K562 (cell line): ENCODE measurements at regions not wholly inside any gene's neighbourhood (a gene's known extent, or its start where the extent isn't known, plus 50 kb on each side); places are given as distances from the start of the nearest gene placed in this dataset.

Experiments
- CSDE1 ChIP-seq, 2 experiments: fragments of 450-650 bp; IDR thresholded peaks; 2 replicates each; pipeline ENCODE4 v1.6.1; 2016; ENCODE audit warnings: mild to moderate bottlenecking in 1 of 2
- DPF2 ChIP-seq: fragments of 450-650 bp; IDR thresholded peaks from 2 replicates; pipeline ENCODE4 v1.6.1; 2016
- GTF2F1 ChIP-seq: IDR thresholded peaks from 2 replicates; pipeline ENCODE4 v1.6.1; 2011; ENCODE audit warnings: low read depth, low read length, improper control_type of control experiment
- HDAC1 ChIP-seq, 2 experiments: fragments of 450-650 bp; IDR thresholded peaks; 2 replicates each; pipeline ENCODE4 v1.6.1; 2016 to 2017; ENCODE audit warnings: inconsistent platforms in 1 of 2, mild to moderate bottlenecking in 1 of 2, moderate library complexity in 1 of 2
- HNRNPUL1 ChIP-seq: fragments of 200-400 bp; formaldehyde crosslinking; IDR thresholded peaks from 2 replicates; pipeline ENCODE4 v1.6.1; 2017; ENCODE audit warnings: low read length
- KDM2B ChIP-seq: fragments of 250-450 bp; sonication (Bioruptor Pico); IDR thresholded peaks from 2 replicates; pipeline ENCODE4 v1.8.0; 2021; ENCODE audit warnings: mild to moderate bottlenecking, moderate library complexity
- MEF2D ChIP-seq: conservative IDR thresholded peaks from 2 replicates; pipeline ENCODE4 v1.6.1; 2016; ENCODE audit warnings: low read depth, missing genetic modification characterization, missing compliant biosample characterization
- MTA3 ChIP-seq: fragments of 450-650 bp; formaldehyde crosslinking; IDR thresholded peaks from 2 replicates; pipeline ENCODE4 v1.6.1; 2017; ENCODE audit warnings: mild to moderate bottlenecking, borderline replicate concordance
- MXI1 ChIP-seq: IDR thresholded peaks from 2 replicates; pipeline ENCODE4 v1.6.1; 2011; ENCODE audit warnings: low read depth, mild to moderate bottlenecking, improper control_type of control experiment, low read length
- NFRKB ChIP-seq: fragments of 450-650 bp; IDR thresholded peaks from 2 replicates; pipeline ENCODE4 v1.6.1; 2016; ENCODE audit warnings: low read depth
- NR1H2 ChIP-seq: sonication (generic); formaldehyde crosslinking; IDR thresholded peaks from 2 replicates; pipeline ENCODE4 v1.4.0; 2020; ENCODE audit warnings: mild to moderate bottlenecking, missing genetic modification reagents
- POLR2AphosphoS5 ChIP-seq: IDR thresholded peaks from 2 replicates; pipeline ENCODE4 v1.6.1; 2011; ENCODE audit warnings: mild to moderate bottlenecking, low read depth, low read length, moderate library complexity; ENCODE audit not compliant: control insufficient read depth, insufficient read depth
- PTRF ChIP-seq: fragments of 450-650 bp; IDR thresholded peaks from 2 replicates; pipeline ENCODE4 v1.6.1; 2016; ENCODE audit warnings: mild to moderate bottlenecking, missing genetic modification characterization, missing compliant biosample characterization
- RAD21 ChIP-seq, 2 experiments: fragments of 250-450 bp in 1 of 2; fragments of 450-650 bp in 1 of 2; sonication (Bioruptor Pico) in 1 of 2; formaldehyde crosslinking in 1 of 2; IDR thresholded peaks in 1 of 2; conservative IDR thresholded peaks in 1 of 2; 2 replicates each; pipeline versions ENCODE4 v1.4.0 to v1.8.0; 2020 to 2022; ENCODE audit warnings: mild to moderate bottlenecking in 2 of 2, moderate library complexity in 1 of 2
- RBFOX2 ChIP-seq: fragments of 200-400 bp; formaldehyde crosslinking; IDR thresholded peaks from 2 replicates; pipeline ENCODE4 v1.6.1; 2017; ENCODE audit warnings: low read depth, mild to moderate bottlenecking, low read length, moderate library complexity
- RNF2 ChIP-seq: sonication (generic); IDR thresholded peaks from 2 replicates; pipeline ENCODE4 v1.6.1; 2016
- RUNX1 ChIP-seq: sonication (generic); IDR thresholded peaks from 2 replicates; pipeline ENCODE4 v1.6.1; 2016; ENCODE audit warnings: antibody characterized with exemption, low read depth
- SUPT5H ChIP-seq: fragments of 450-650 bp; IDR thresholded peaks from 2 replicates; pipeline ENCODE4 v1.6.1; 2016
- ZSCAN29 ChIP-seq: fragments of 450-650 bp; IDR thresholded peaks from 2 replicates; pipeline ENCODE4 v1.6.1; 2017
- TF ChIP-seq, protein P1 (sequence below): fragments of 200-800 bp; sonication (Bioruptor generic); IDR thresholded peaks from 2 replicates; pipeline ENCODE4 v1.6.1; 2016; ENCODE audit warnings: missing genetic modification characterization, missing compliant biosample characterization
- TF ChIP-seq, protein P2 (sequence below): fragments of 450-650 bp; IDR thresholded peaks from one replicate; pipeline ENCODE4 v1.6.1; 2018; ENCODE audit warnings: mild to moderate bottlenecking, moderate library complexity; ENCODE audit not compliant: partially characterized antibody
- TF ChIP-seq, protein P3 (sequence below): sonication (generic); formaldehyde crosslinking; IDR thresholded peaks from 2 replicates; pipeline ENCODE4 v1.8.0; 2022; ENCODE audit warnings: missing genetic modification reagents, mild to moderate bottlenecking, moderate library complexity, borderline replicate concordance

DNA sequence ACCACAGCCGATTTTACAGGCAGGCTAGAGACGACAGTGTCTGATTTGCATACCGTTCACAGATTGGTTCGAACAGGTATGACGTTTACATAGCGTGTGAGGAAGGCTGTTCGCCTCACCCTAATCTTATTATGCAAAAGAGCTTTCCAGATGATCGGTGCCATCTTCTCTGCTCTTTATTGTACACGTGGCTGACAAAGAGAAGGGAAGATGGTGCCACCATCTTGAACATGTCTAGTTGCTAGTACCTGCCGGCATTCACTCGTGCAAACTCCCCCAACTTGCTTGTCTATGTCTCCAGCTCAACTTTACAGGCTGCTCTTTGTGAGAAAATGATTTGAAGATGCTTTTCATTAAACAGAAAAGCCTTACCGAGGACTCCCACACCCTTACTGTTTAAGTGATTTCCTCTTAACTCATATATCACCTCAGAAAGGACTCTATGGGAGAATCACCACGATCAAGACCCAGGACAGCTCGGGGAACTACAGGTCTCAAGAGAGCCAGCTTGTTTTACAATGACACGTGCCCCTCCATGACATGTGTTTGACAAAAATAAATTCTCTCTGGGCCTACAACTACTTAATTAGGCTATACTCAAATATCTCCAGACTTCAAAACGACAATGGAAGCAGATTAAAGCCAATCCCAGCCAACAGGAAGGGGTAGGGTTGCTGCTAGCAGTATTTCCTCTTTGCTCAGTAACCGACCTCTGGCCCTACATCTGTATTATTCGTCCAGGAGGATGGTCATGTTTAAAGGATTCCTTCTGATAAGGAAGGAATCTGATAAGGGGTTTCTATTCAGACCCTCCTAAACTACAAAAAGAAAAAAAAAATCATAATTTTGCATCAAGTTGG is 480.6 kb downstream of the TMEM114 start (continued):
- TF ChIP-seq, protein P1, sequence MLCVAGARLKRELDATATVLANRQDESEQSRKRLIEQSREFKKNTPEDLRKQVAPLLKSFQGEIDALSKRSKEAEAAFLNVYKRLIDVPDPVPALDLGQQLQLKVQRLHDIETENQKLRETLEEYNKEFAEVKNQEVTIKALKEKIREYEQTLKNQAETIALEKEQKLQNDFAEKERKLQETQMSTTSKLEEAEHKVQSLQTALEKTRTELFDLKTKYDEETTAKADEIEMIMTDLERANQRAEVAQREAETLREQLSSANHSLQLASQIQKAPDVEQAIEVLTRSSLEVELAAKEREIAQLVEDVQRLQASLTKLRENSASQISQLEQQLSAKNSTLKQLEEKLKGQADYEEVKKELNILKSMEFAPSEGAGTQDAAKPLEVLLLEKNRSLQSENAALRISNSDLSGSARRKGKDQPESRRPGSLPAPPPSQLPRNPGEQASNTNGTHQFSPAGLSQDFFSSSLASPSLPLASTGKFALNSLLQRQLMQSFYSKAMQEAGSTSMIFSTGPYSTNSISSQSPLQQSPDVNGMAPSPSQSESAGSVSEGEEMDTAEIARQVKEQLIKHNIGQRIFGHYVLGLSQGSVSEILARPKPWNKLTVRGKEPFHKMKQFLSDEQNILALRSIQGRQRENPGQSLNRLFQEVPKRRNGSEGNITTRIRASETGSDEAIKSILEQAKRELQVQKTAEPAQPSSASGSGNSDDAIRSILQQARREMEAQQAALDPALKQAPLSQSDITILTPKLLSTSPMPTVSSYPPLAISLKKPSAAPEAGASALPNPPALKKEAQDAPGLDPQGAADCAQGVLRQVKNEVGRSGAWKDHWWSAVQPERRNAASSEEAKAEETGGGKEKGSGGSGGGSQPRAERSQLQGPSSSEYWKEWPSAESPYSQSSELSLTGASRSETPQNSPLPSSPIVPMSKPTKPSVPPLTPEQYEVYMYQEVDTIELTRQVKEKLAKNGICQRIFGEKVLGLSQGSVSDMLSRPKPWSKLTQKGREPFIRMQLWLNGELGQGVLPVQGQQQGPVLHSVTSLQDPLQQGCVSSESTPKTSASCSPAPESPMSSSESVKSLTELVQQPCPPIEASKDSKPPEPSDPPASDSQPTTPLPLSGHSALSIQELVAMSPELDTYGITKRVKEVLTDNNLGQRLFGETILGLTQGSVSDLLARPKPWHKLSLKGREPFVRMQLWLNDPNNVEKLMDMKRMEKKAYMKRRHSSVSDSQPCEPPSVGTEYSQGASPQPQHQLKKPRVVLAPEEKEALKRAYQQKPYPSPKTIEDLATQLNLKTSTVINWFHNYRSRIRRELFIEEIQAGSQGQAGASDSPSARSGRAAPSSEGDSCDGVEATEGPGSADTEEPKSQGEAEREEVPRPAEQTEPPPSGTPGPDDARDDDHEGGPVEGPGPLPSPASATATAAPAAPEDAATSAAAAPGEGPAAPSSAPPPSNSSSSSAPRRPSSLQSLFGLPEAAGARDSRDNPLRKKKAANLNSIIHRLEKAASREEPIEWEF, result peak; percentile 71; the same call in 1 of the 2 replicates
- TF ChIP-seq RUNX1 (no peak), DPF2 (peak; percentile 49; the same call in 1 of the 2 replicates), PTRF (tag) (peak; percentile 48; the same call in 1 of the 2 replicates), RNF2 (peak; percentile 40; the same call in 1 of the 2 replicates), MXI1 (peak; percentile 66; the same call in 1 of the 2 replicates), SUPT5H (0 out of 2 replicates have a peak, but pooled peaks have one; percentile 78), HNRNPUL1 (no peak), KDM2B (CRISPR knock-in tag) (no peak), MEF2D (tag) (peak; percentile 44; the same call in 1 of the 2 replicates), POLR2AphosphoS5 (peak; percentile 87), CSDE1 (IDR thresholded peaks at IDR 0.05) (peak in 1 of 2 experiments; percentile 52; a peak in 1 of 4 replicates), NFRKB (peak; percentile 99), RBFOX2 (peak; percentile 76), NR1H2 (no peak), GTF2F1 (peak; percentile 92), ZSCAN29 (no peak), MTA3 (peak; percentile 83), HDAC1 (IDR thresholded peaks at IDR 0.05) (peak in 1 of 2 experiments; percentile 39; a peak in 1 of 4 replicates), RAD21 (CRISPR knock-in tag; conservative IDR thresholded peaks at IDR 0.05 in 1 of 2, IDR thresholded peaks at IDR 0.05 in 1 of 2) (no peak)
- TF ChIP-seq, protein P2, sequence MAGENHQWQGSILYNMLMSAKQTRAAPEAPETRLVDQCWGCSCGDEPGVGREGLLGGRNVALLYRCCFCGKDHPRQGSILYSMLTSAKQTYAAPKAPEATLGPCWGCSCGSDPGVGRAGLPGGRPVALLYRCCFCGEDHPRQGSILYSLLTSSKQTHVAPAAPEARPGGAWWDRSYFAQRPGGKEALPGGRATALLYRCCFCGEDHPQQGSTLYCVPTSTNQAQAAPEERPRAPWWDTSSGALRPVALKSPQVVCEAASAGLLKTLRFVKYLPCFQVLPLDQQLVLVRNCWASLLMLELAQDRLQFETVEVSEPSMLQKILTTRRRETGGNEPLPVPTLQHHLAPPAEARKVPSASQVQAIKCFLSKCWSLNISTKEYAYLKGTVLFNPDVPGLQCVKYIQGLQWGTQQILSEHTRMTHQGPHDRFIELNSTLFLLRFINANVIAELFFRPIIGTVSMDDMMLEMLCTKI, result no peak
- TF ChIP-seq, protein P3, sequence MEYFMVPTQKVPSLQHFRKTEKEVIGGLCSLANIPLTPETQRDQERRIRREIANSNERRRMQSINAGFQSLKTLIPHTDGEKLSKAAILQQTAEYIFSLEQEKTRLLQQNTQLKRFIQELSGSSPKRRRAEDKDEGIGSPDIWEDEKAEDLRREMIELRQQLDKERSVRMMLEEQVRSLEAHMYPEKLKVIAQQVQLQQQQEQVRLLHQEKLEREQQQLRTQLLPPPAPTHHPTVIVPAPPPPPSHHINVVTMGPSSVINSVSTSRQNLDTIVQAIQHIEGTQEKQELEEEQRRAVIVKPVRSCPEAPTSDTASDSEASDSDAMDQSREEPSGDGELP (CRISPR knock-in tag), result peak; percentile 60
